Suprapubic skin (tissue), 4 donors: ENCODE measurements at regions not wholly inside any gene's neighbourhood (a gene's known extent, or its start where the extent isn't known, plus 50 kb on each side); places are given as distances from the start of the nearest gene placed in this dataset.

ENCODE experiments used
- POLR2A ChIP-seq, 2 donors: fragments of 450-650 bp; IDR thresholded peaks; one replicate each; pipeline ENCODE4 v1.6.1; 2017; ENCODE audit warnings: antibody characterized with exemption in 2 of 2, mild to moderate bottlenecking in 2 of 2, moderate library complexity in 2 of 2
- POLR2AphosphoS5 ChIP-seq, 3 donors: sonication (generic); formaldehyde crosslinking; IDR thresholded peaks; one replicate each; pipeline ENCODE4 v1.6.1; 2017; ENCODE audit warnings: antibody characterized with exemption in 3 of 3
- TF ChIP-seq, protein P1 (sequence below), 2 donors: fragments of 200-600 bp in 1 of 2; fragments of 450-650 bp in 1 of 2; sonication (generic) in 1 of 2; IDR thresholded peaks; one replicate each; pipeline ENCODE4 v1.5.1; 2016 to 2019; ENCODE audit warnings: antibody characterized with exemption in 2 of 2, mild to moderate bottlenecking in 1 of 2, moderate library complexity in 1 of 2

DNA sequence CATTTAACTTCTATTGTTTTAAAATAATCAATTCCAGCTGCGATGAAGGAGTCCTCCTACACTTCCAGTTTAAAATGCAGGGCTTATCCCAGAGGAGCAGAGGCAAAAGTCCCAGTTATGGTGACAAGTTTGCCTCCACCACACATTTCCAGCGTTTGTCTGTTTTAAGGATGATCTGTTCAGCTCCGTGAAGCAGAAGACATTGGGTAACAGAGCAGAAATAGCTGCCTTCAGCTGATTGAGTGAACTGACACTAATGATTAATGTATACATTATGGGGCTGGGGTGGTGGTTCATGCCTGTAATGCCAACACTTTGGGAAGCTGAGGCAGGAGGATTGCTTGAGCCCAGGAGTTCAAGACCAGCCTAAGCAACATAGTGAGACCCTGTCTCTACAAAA, 127.6 kb downstream of the HSD17B3 start:
- TF ChIP-seq, protein P1, sequence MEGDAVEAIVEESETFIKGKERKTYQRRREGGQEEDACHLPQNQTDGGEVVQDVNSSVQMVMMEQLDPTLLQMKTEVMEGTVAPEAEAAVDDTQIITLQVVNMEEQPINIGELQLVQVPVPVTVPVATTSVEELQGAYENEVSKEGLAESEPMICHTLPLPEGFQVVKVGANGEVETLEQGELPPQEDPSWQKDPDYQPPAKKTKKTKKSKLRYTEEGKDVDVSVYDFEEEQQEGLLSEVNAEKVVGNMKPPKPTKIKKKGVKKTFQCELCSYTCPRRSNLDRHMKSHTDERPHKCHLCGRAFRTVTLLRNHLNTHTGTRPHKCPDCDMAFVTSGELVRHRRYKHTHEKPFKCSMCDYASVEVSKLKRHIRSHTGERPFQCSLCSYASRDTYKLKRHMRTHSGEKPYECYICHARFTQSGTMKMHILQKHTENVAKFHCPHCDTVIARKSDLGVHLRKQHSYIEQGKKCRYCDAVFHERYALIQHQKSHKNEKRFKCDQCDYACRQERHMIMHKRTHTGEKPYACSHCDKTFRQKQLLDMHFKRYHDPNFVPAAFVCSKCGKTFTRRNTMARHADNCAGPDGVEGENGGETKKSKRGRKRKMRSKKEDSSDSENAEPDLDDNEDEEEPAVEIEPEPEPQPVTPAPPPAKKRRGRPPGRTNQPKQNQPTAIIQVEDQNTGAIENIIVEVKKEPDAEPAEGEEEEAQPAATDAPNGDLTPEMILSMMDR (IDR thresholded peaks at IDR 0.05), result no peak
- no peak for TF ChIP-seq POLR2AphosphoS5 (IDR thresholded peaks at IDR 0.05)
- TF ChIP-seq POLR2A (IDR thresholded peaks at IDR 0.05), result no peak
